HG03342 (cell line): ENCODE measurements at regions not wholly inside any gene's neighbourhood (a gene's known extent, or its start where the extent isn't known, plus 50 kb on each side); places are given as distances from the start of the nearest gene placed in this dataset.
"Not testable (repeated sequence)": the region's sequence is repeated elsewhere in the genome, so short reads cannot be mapped to it uniquely, and the experiment has no call there.

Experiments
- ATAC-seq: cut with Tn5 transposase; IDR thresholded peaks from one replicate; pipeline ENCODE4 v1.9.1; 2021; ENCODE audit warnings: mild to moderate bottlenecking, moderate library complexity; ENCODE audit not compliant: unreplicated experiment

- no peak for ATAC-seq
Measured at GRCh38 chrX:122625239-122625638, 558.8 kb upstream of the GRIA3 start.

GRCh38 chrX:122625821-122626220 is 558.3 kb upstream of the GRIA3 start:
- no peak for ATAC-seq

GRCh38 chrX:122626871-122627270 is 557.2 kb upstream of the GRIA3 start:
- no peak for ATAC-seq

- ATAC-seq = no peak
Measured at GRCh38 chrX:122641136-122641535, 542.9 kb upstream of the GRIA3 start.

- no peak for ATAC-seq
Measured at GRCh38 chrX:122641826-122642225, 542.3 kb upstream of the GRIA3 start.

GRCh38 chrX:122655256-122655655 is 528.8 kb upstream of the GRIA3 start:
- ATAC-seq = not testable (repeated sequence)

GRCh38 chrX:122666601-122667000 is 517.5 kb upstream of the GRIA3 start:
- ATAC-seq = no peak

GRCh38 chrX:122667667-122668066 is 516.4 kb upstream of the GRIA3 start:
- ATAC-seq = no peak

- no peak for ATAC-seq
Measured at GRCh38 chrX:122703762-122704161, 480.3 kb upstream of the GRIA3 start.

- no peak for ATAC-seq
Measured at GRCh38 chrX:122739770-122740169, 444.3 kb upstream of the GRIA3 start.

- ATAC-seq = no peak
Measured at GRCh38 chrX:122770581-122770980, 413.5 kb upstream of the GRIA3 start.

- no peak for ATAC-seq
Measured at GRCh38 chrX:122771933-122772332, 412.1 kb upstream of the GRIA3 start.

GRCh38 chrX:122777766-122778165 is 406.3 kb upstream of the GRIA3 start:
- no peak for ATAC-seq

- no peak for ATAC-seq
Measured at GRCh38 chrX:122783918-122784317, 400.2 kb upstream of the GRIA3 start.

GRCh38 chrX:122787231-122787630 is 396.8 kb upstream of the GRIA3 start:
- no peak for ATAC-seq

GRCh38 chrX:122788216-122788615 is 395.9 kb upstream of the GRIA3 start:
- ATAC-seq = no peak

- no peak for ATAC-seq
Measured at GRCh38 chrX:122790376-122791095, 393.5 kb upstream of the GRIA3 start.

- no peak for ATAC-seq
Measured at GRCh38 chrX:122813876-122814275, 370.2 kb upstream of the GRIA3 start.

GRCh38 chrX:122816288-122816687 is 367.8 kb upstream of the GRIA3 start:
- ATAC-seq = no peak

GRCh38 chrX:122817321-122817955 is 366.6 kb upstream of the GRIA3 start:
- ATAC-seq = no peak

GRCh38 chrX:122818068-122818467 is 366.0 kb upstream of the GRIA3 start:
- ATAC-seq = no peak

- no peak for ATAC-seq
Measured at GRCh38 chrX:122833230-122833629, 350.8 kb upstream of the GRIA3 start.

GRCh38 chrX:122835886-122836285 is 348.2 kb upstream of the GRIA3 start:
- no peak for ATAC-seq
